Colonic mucosa (tissue), 4 donors: ENCODE measurements at regions not wholly inside any gene's neighbourhood (a gene's known extent, or its start where the extent isn't known, plus 50 kb on each side); places are given as distances from the start of the nearest gene placed in this dataset.

Experiments used
- DNase-seq: peaks from one replicate; pipeline ENCODE4 v3.0.0-alpha.2; 2020
- H3K27ac ChIP-seq: fragments of 200-600 bp; one replicate; pipeline ENCODE4 v1.8.0; 2021
- H3K27me3 ChIP-seq: fragments of 200-600 bp; one replicate; pipeline ENCODE4 v1.8.0; 2021
- H3K36me3 ChIP-seq: fragments of 200-600 bp; one replicate; pipeline ENCODE4 v1.8.0; 2021
- H3K4me1 ChIP-seq: fragments of 200-600 bp; one replicate; pipeline ENCODE4 v1.8.0; 2021; ENCODE audit warnings: mild to moderate bottlenecking
- H3K4me3 ChIP-seq: fragments of 200-600 bp; one replicate; pipeline ENCODE4 v1.8.0; 2021
- H3K9ac ChIP-seq, 2 donors: one replicate each; pipeline ENCODE4 v1.7.0; 2013; ENCODE audit warnings: control low read depth in 2 of 2, low read depth in 2 of 2, low read length in 2 of 2
- H3K9me3 ChIP-seq: fragments of 200-600 bp; one replicate; pipeline ENCODE4 v1.8.0; 2021
- CTCF ChIP-seq: fragments of 200-600 bp; IDR thresholded peaks from one replicate; pipeline ENCODE4 v1.8.0; 2022; ENCODE audit warnings: antibody characterized with exemption, mild to moderate bottlenecking
- intact Hi-C: fragments of 100-400 bp; cut with DNase I; formaldehyde crosslinking; loops from one replicate; pipeline ENCODE4 v1.14.1; 2022
- donor health status: healthy.
- donor health status: DM: no; HTN: no; CAD: no.
- donor health status: DM: no; HTN: no; CAD: no.

DNA sequence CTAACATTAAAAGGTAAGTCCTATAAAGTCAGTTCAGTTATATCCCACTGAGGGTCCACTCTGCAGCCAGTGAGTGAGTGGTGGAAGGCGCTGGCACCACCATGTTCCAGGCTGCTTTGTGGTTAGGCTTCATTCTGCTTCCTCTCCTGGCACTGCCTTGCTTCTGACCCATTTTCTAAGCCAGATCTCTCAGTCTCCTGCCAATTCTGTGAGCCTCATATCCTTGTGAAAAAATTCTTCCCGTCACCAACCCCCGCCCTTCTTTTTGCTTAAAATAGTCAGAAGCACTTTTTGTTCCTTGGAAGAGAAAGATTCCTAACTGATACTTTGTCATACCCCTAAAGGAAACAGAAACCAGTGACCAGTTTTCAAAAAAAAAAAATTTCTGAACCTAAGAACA, 139.8 kb upstream of the NCK2 start:
- peaks cover 5% of the 10 kb centered on the region for H3K4me1 ChIP-seq
- no peak for TF ChIP-seq CTCF
- no peak overlapping the region for H3K4me3 ChIP-seq
- no peak for DNase-seq
- no peaks in the 10 kb centered on the region for H3K9me3 ChIP-seq
- H3K9ac ChIP-seq: no peak overlapping the region
- intact Hi-C loops: no loop called here
- no peaks in the 10 kb centered on the region for H3K27me3 ChIP-seq
- no peak overlapping the region for H3K27ac ChIP-seq
- H3K36me3 ChIP-seq: no peaks in the 10 kb centered on the region

GRCh38 chr2:105600949-105601794, 143.5 kb upstream of the NCK2 start:
- Histone ChIP-seq H3K9me3 (no peaks in the 10 kb centered on the region), H3K27ac (no peak overlapping the region), H3K9ac (no peak overlapping the region), H3K36me3 (no peaks in the 10 kb centered on the region), H3K4me3 (no peak overlapping the region), H3K4me1 (no peaks in the 10 kb centered on the region), H3K27me3 (no peaks in the 10 kb centered on the region)
- TF ChIP-seq CTCF: no peak
- intact Hi-C loops: no loop called here
- no peak for DNase-seq

DNA sequence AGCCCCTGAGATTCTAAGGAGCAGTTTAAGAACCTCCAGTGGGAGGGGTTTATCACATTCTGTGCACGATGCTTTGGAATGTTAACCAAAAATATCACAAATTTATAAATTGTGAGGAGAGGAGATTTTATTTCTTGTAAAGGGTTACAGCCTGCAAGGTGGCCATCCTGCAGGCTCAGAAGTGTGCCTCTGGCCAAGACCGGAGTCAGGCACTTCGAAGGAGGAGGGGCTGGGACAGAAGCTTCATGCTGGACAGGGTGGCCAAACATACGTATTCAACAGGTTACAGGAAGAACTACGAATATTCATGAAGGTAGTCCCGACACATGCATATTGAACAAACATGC, 144.1 kb upstream of the NCK2 start:
- no peaks in the 10 kb centered on the region for H3K9me3 ChIP-seq
- TF ChIP-seq CTCF: no peak

DNA sequence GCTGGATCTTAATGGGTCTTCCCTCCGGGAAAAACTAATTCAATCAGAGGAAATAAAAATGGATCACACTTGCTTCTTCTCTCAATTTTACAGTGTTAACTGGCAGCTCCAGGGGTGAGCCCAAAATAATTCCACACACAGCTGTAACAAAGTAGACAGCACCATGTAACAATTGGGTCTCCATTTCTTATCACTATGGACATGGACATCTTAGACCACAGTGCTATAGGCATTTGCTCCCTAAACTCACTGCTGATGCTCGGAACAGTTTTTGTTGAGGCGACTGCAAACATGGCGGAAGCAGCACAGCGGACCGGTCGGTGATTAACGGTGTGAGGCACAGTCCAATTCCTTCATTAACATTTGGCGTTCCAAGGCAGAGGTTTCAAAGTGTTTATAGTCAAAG, 144.7 kb upstream of the NCK2 start:
- intact Hi-C loops: no loop called here
- H3K9ac ChIP-seq: no peak overlapping the region
- H3K4me3 ChIP-seq: no peak overlapping the region
- TF ChIP-seq CTCF: no peak
- H3K9me3 ChIP-seq: no peaks in the 10 kb centered on the region
- no peak for DNase-seq
- no peaks in the 10 kb centered on the region for H3K27me3 ChIP-seq
- no peak overlapping the region for H3K27ac ChIP-seq
- no peaks in the 10 kb centered on the region for H3K36me3 ChIP-seq
- no peaks in the 10 kb centered on the region for H3K4me1 ChIP-seq

More for the DNA sequence above, 144.1 kb upstream of the NCK2 start:
- Histone ChIP-seq H3K27ac (no peak overlapping the region), H3K4me3 (no peak overlapping the region), H3K36me3 (no peaks in the 10 kb centered on the region), H3K27me3 (no peaks in the 10 kb centered on the region), H3K4me1 (no peaks in the 10 kb centered on the region), H3K9ac (no peak overlapping the region)
- DNase-seq: no peak
- intact Hi-C loops: no loop called here

- no peak for TF ChIP-seq CTCF
- no peak for DNase-seq
- Histone ChIP-seq H3K4me3 (no peak overlapping the region), H3K27me3 (no peaks in the 10 kb centered on the region), H3K36me3 (no peaks in the 10 kb centered on the region), H3K9me3 (no peaks in the 10 kb centered on the region), H3K4me1 (no peaks in the 10 kb centered on the region), H3K27ac (no peak overlapping the region), H3K9ac (no peak overlapping the region)
- intact Hi-C loops: no loop called here
These were observed 145.6 kb upstream of the NCK2 start for GRCh38 chr2:105598829-105599698.
